ENCODE measurements at regions not wholly inside any gene's neighbourhood (a gene's known extent, or its start where the extent isn't known, plus 50 kb on each side); places are given as distances from the start of the nearest gene placed in this dataset.

- DNase-seq: no peak
- Histone ChIP-seq H3K36me3 (no peaks in the 10 kb centered on the region), H3K4me3 (replicated peaks in 1 of 3) (no peak overlapping the region), H3K27me3 (no peaks in the 10 kb centered on the region), H3K4me1 (no peaks in the 10 kb centered on the region), H3K9me3 (no peaks in the 10 kb centered on the region), H3K27ac (no peak overlapping the region)
- intact Hi-C loops (cut with DNase I): no loop called here
- WGBS, 2 donors: 67 to 71% methylated on average over 2 of the region's 2 CpGs
- TF ChIP-seq POLR2A (IDR thresholded peaks at IDR 0.05) (no peak), CTCF (IDR thresholded peaks at IDR 0.05) (peak in 1 of 6 experiments; percentile 12)
Observed at GRCh38 chr14:25537846-25538455, 488.0 kb upstream of the STXBP6 start.

GRCh38 chr14:25526290-25526689 lies 476.3 kb upstream of the STXBP6 start:
- intact Hi-C loops (cut with DNase I): no loop called here

GRCh38 chr14:25522926-25523325 lies 473.0 kb upstream of the STXBP6 start:
- no peak for DNase-seq
- Histone ChIP-seq H3K27ac (no peak overlapping the region), H3K9me3 (no peaks in the 10 kb centered on the region), H3K4me1 (no peaks in the 10 kb centered on the region), H3K36me3 (no peaks in the 10 kb centered on the region), H3K27me3 (no peaks in the 10 kb centered on the region), H3K4me3 (replicated peaks in 1 of 3) (no peak overlapping the region)
- WGBS, 2 donors: 51 to 72% methylated on average over 2 of the region's 2 CpGs
- intact Hi-C loops (cut with DNase I): no loop called here
- TF ChIP-seq CTCF (IDR thresholded peaks at IDR 0.05) (no peak), POLR2A (IDR thresholded peaks at IDR 0.05) (no peak)

More at GRCh38 chr14:25526290-25526689, 476.3 kb upstream of the STXBP6 start:
- WGBS, 2 donors: 96 to 97% methylated on average over 2 of the region's 2 CpGs
- H3K9me3 ChIP-seq: no peaks in the 10 kb centered on the region
- H3K27ac ChIP-seq: no peak overlapping the region
- H3K4me1 ChIP-seq: no peaks in the 10 kb centered on the region
- DNase-seq: no peak
- no peaks in the 10 kb centered on the region for H3K27me3 ChIP-seq
- no peak overlapping the region for H3K4me3 ChIP-seq (replicated peaks in 1 of 3)
- H3K36me3 ChIP-seq: no peaks in the 10 kb centered on the region
- no peak for TF ChIP-seq POLR2A (IDR thresholded peaks at IDR 0.05)
- no peak for TF ChIP-seq CTCF (IDR thresholded peaks at IDR 0.05)

GRCh38 chr14:25522116-25522515 lies 472.2 kb upstream of the STXBP6 start:
- no peaks in the 10 kb centered on the region for H3K9me3 ChIP-seq
- H3K27me3 ChIP-seq: no peaks in the 10 kb centered on the region
- DNase-seq: no peak
- H3K27ac ChIP-seq: no peak overlapping the region
- no peak for TF ChIP-seq POLR2A (IDR thresholded peaks at IDR 0.05)
- TF ChIP-seq CTCF (IDR thresholded peaks at IDR 0.05): no peak
- intact Hi-C loops (cut with DNase I): no loop called here
- no peak overlapping the region for H3K4me3 ChIP-seq (replicated peaks in 1 of 3)
- H3K4me1 ChIP-seq: no peaks in the 10 kb centered on the region
- H3K36me3 ChIP-seq: no peaks in the 10 kb centered on the region
- 77 to 84% methylated on average over 6 of the region's 6 CpGs for WGBS, 2 donors

- WGBS, 2 donors: 69 to 80% methylated on average over 2 of the region's 2 CpGs
- TF ChIP-seq POLR2A (IDR thresholded peaks at IDR 0.05): no peak
- TF ChIP-seq CTCF (IDR thresholded peaks at IDR 0.05): no peak
- Histone ChIP-seq H3K4me3 (replicated peaks in 1 of 3) (no peak overlapping the region), H3K27ac (no peak overlapping the region), H3K4me1 (no peaks in the 10 kb centered on the region), H3K27me3 (no peaks in the 10 kb centered on the region), H3K36me3 (no peaks in the 10 kb centered on the region), H3K9me3 (no peaks in the 10 kb centered on the region)
- intact Hi-C loops (cut with DNase I): no loop called here
- no peak for DNase-seq
Observed at GRCh38 chr14:25521616-25522015, 471.7 kb upstream of the STXBP6 start.

Data from thyroid gland (tissue), 4 donors.